Hepatocyte (in vitro differentiated cells): ENCODE measurements at regions not wholly inside any gene's neighbourhood (a gene's known extent, or its start where the extent isn't known, plus 50 kb on each side); places are given as distances from the start of the nearest gene placed in this dataset.

Experiments
- DNase-seq: peaks from one replicate; pipeline ENCODE4 v3.0.0-alpha.2; 2016; ENCODE audit warnings: low spot score
- H2AFZ ChIP-seq: fragments of 200-600 bp; sonication (generic); 2 replicates; pipeline ENCODE4 v1.6.0; 2016; ENCODE audit warnings: antibody characterized with exemption, mild to moderate bottlenecking
- H3K27ac ChIP-seq: fragments of 200-600 bp; sonication (generic); 2 replicates; pipeline ENCODE4 v1.5.1; 2016; ENCODE audit warnings: mild to moderate bottlenecking
- H3K27me3 ChIP-seq: fragments of 200-600 bp; sonication (generic); 2 replicates; pipeline ENCODE4 v1.6.1; 2016
- H3K36me3 ChIP-seq: fragments of 200-600 bp; sonication (generic); replicated peaks from 2 replicates; pipeline ENCODE4 v1.5.1; 2016; ENCODE audit warnings: low read depth; ENCODE audit not compliant: insufficient read depth
- H3K4me1 ChIP-seq: fragments of 200-600 bp; sonication (generic); 2 replicates; pipeline ENCODE4 v1.5.1; 2016; ENCODE audit warnings: mild to moderate bottlenecking, moderate library complexity; ENCODE audit not compliant: insufficient read depth
- H3K4me2 ChIP-seq: fragments of 200-600 bp; sonication (generic); 2 replicates; pipeline ENCODE4 v1.6.0; 2016
- H3K4me3 ChIP-seq: fragments of 200-600 bp; sonication (generic); 2 replicates; pipeline ENCODE4 v1.5.1; 2016; ENCODE audit warnings: mild to moderate bottlenecking
- H3K79me2 ChIP-seq: fragments of 200-600 bp; sonication (generic); 2 replicates; pipeline ENCODE4 v1.6.0; 2017; ENCODE audit warnings: mild to moderate bottlenecking
- H3K9me2 ChIP-seq: fragments of 200-600 bp; sonication (generic); replicated peaks from 2 replicates; pipeline ENCODE4 v1.6.0; 2017; ENCODE audit warnings: mild to moderate bottlenecking; ENCODE audit not compliant: insufficient read depth
- H3K9me3 ChIP-seq: fragments of 200-600 bp; sonication (generic); 2 replicates; pipeline ENCODE4 v1.5.1; 2016; ENCODE audit warnings: low read depth, mild to moderate bottlenecking
- H4K20me1 ChIP-seq: fragments of 200-600 bp; sonication (generic); 2 replicates; pipeline ENCODE4 v1.6.0; 2016; ENCODE audit warnings: mild to moderate bottlenecking; ENCODE audit not compliant: insufficient read depth, poor library complexity, severe bottlenecking
- EZH2 ChIP-seq: fragments of 200-600 bp; sonication (generic); IDR thresholded peaks from 2 replicates; pipeline ENCODE4 v1.6.1; 2016; ENCODE audit warnings: antibody characterized with exemption, mild to moderate bottlenecking, borderline replicate concordance
- EZH2phosphoT487 ChIP-seq: fragments of 200-600 bp; sonication (generic); IDR thresholded peaks from one replicate; pipeline ENCODE4 v1.6.1; 2018; ENCODE audit warnings: antibody characterized with exemption, mild to moderate bottlenecking, low read depth, moderate library complexity; ENCODE audit not compliant: unreplicated experiment, severe bottlenecking
- WGBS: methylation state at CpG from one replicate; pipeline ENCODE4 v1.1.6; 2016; ENCODE audit warnings: low lambda C conversion rate; ENCODE audit errors: missing lambda C conversion rate; 5-methylcytosine and 5-hydroxymethylcytosine counted together
- TF ChIP-seq, protein P1 (sequence below): fragments of 200-600 bp; sonication (generic); IDR thresholded peaks from 2 replicates; pipeline ENCODE4 v1.5.1; 2016; ENCODE audit warnings: antibody characterized with exemption, mild to moderate bottlenecking; ENCODE audit not compliant: poor library complexity

DNA sequence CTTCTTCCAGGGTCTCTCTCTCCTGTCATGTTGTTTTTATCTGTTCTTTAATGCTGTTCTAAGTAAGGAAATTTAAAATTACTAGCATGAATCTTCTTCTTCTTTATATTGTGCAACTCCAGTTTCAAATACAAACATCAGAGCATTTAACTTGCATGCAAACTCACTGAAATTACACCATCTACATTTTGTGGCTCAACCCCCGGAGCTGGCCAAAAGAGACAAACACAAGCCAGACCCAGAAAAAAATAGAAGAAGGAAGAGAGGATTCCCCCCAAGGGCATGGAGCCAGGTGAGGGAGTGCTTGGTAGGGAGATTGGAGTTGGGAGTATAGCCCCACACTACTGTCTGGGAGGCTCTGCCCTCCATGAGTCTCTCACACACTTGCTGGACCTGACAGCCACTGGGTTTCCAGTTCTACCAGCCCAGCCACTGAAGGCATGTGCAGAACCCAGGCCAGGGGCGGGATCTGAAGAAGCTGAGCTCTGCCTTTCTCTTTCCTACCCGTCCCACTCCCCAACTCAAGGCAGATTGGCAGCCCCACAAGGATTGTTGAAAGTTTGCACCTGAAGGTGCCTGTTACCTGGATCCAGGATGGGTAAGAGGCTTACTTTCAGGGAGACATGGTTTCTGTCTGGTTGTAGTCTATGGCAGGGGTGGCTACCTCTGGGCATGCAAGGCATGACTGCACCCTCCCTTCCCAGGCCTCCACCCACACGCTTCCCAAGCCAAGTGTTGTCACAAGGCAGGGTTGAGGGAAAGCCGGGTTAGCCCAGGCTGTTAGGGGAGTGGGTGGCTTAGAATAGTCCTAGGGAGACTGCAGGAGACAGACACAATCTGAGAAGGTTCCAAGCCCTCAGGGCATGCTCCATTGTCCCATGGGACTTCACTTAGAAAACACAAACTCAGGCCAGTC, 297.2 kb downstream of the TGFB2 start:
- Histone ChIP-seq H3K9me2 (no peaks in the 10 kb centered on the region), H3K27me3 (no peaks in the 10 kb centered on the region), H3K79me2 (no peaks in the 10 kb centered on the region), H3K4me1 (no peaks in the 10 kb centered on the region), H2AFZ (peak overlapping the region; percentile 22), H3K27ac (peak overlapping the region; percentile 47), H4K20me1 (no peaks in the 10 kb centered on the region), H3K4me2 (no peak overlapping the region), H3K4me3 (no peak overlapping the region), H3K36me3 (no peaks in the 10 kb centered on the region), H3K9me3 (no peaks in the 10 kb centered on the region)
- TF ChIP-seq EZH2 (no peak), EZH2phosphoT487 (no peak)
- TF ChIP-seq, protein P1, sequence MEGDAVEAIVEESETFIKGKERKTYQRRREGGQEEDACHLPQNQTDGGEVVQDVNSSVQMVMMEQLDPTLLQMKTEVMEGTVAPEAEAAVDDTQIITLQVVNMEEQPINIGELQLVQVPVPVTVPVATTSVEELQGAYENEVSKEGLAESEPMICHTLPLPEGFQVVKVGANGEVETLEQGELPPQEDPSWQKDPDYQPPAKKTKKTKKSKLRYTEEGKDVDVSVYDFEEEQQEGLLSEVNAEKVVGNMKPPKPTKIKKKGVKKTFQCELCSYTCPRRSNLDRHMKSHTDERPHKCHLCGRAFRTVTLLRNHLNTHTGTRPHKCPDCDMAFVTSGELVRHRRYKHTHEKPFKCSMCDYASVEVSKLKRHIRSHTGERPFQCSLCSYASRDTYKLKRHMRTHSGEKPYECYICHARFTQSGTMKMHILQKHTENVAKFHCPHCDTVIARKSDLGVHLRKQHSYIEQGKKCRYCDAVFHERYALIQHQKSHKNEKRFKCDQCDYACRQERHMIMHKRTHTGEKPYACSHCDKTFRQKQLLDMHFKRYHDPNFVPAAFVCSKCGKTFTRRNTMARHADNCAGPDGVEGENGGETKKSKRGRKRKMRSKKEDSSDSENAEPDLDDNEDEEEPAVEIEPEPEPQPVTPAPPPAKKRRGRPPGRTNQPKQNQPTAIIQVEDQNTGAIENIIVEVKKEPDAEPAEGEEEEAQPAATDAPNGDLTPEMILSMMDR, result no peak
- 82% methylated on average over 5 of the region's 5 CpGs for WGBS
- DNase-seq, result no peak

- no peak overlapping the region for H3K4me2 ChIP-seq
- H3K9me3 ChIP-seq, result no peaks in the 10 kb centered on the region
- H3K36me3 ChIP-seq, result no peaks in the 10 kb centered on the region
- H2AFZ ChIP-seq, result no peak overlapping the region
- no peak for DNase-seq
- H3K27me3 ChIP-seq, result no peaks in the 10 kb centered on the region
- H3K9me2 ChIP-seq, result no peaks in the 10 kb centered on the region
- no peaks in the 10 kb centered on the region for H4K20me1 ChIP-seq
- no peaks in the 10 kb centered on the region for H3K79me2 ChIP-seq
- no peaks in the 10 kb centered on the region for H3K4me1 ChIP-seq
- no peak overlapping the region for H3K27ac ChIP-seq
- WGBS, result 66% methylated on average over 4 of the region's 4 CpGs
- TF ChIP-seq EZH2phosphoT487 (no peak), EZH2 (no peak)
- TF ChIP-seq, protein P1, result no peak
- no peak overlapping the region for H3K4me3 ChIP-seq
These were observed 298.1 kb downstream of the TGFB2 start for GRCh38 chr1:218643281-218643680.

DNA sequence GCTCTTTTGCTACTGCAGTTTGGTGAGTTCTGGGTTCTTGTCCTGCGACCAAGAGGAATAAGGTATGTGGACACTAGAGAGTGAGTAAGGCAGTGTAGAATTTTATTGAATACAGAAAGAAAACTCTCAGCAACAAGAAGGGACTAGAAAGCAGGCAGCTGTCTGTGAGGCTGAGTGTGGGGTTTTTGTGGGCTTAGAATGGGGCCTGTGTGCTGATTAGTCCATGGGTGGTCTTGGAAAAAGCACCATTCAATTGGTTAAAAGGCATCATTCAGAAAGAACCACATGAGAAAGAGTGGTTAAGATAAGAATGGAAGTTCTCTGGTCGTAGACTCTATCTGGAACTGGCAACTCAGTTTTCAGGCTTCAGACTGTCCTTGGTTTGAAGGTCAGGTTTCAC, 298.8 kb downstream of the TGFB2 start:
- 46% methylated on average over 2 of the region's 2 CpGs for WGBS
- Histone ChIP-seq H3K4me2 (no peak overlapping the region), H3K9me3 (no peaks in the 10 kb centered on the region), H3K36me3 (no peaks in the 10 kb centered on the region), H3K27ac (no peak overlapping the region), H2AFZ (no peak overlapping the region), H3K4me1 (no peaks in the 10 kb centered on the region), H3K9me2 (no peaks in the 10 kb centered on the region), H4K20me1 (no peaks in the 10 kb centered on the region), H3K27me3 (no peaks in the 10 kb centered on the region), H3K4me3 (no peak overlapping the region), H3K79me2 (no peaks in the 10 kb centered on the region)
- no peak for DNase-seq
- TF ChIP-seq EZH2phosphoT487, result no peak
- no peak for TF ChIP-seq EZH2
- TF ChIP-seq, protein P1, result no peak
